ENCODE measurements at regions not wholly inside any gene's neighbourhood (a gene's known extent, or its start where the extent isn't known, plus 50 kb on each side); places are given as distances from the start of the nearest gene placed in this dataset.

- TF ChIP-seq CTCF (IDR thresholded peaks at IDR 0.05) (no peak), EZH2 (IDR thresholded peaks at IDR 0.05; ENCODE audit: borderline replicate concordance, insufficient read depth, low read depth, low read length, poor library complexity, severe bottlenecking) (no peak)
These were observed 240.3 kb downstream of the BRD1 start for GRCh38 chr22:49587421-49587820.
